A549 (cell line): ENCODE measurements at regions not wholly inside any gene's neighbourhood (a gene's known extent, or its start where the extent isn't known, plus 50 kb on each side); places are given as distances from the start of the nearest gene placed in this dataset.

Experiments
- ATAC-seq, 2 experiments: fragments of 200-7000 bp in 1 of 2; fragments of >200 bp in 1 of 2; cut with Nextera tagmentation in 1 of 2; cut with Tn5 transposase in 1 of 2; 3 replicates each; pipeline versions ENCODE4 v1.8.0 to v1.9.1; 2018 to 2020; ENCODE audit warnings: mild to moderate bottlenecking in 1 of 2, moderate library complexity in 1 of 2
- CTCF ChIA-PET: fragments of 300-600 bp; sonication (Branson Sonifier 250); formaldehyde crosslinking; extraction: SDS; loops from one replicate; lab custom pipeline; 2021; ENCODE audit warnings: antibody characterized with exemption, inconsistent platforms; lab: Yijun Ruan, JAX
- POLR2A ChIA-PET: fragments of 350-600 bp; formaldehyde crosslinking; extraction: SDS; loops from one replicate; lab custom pipeline; 2021; ENCODE audit warnings: antibody characterized with exemption, inconsistent platforms; lab: Yijun Ruan, JAX
- DNase-seq, 2 experiments: peaks; one replicate each; pipeline versions ENCODE4 v3.0.0 to v3.0.0-alpha.2; 2011 to 2016; ENCODE audit warnings: low read depth in 1 of 2, low spot score in 1 of 2
- FAIRE-seq: peaks from 2 replicates; lab custom pipeline; 2011; peaks lifted over from hg19 to GRCh38; lab: Jason Lieb, UNC
- H3K27ac ChIP-seq, 2 experiments: fragments of >200 bp; sonication (Bioruptor Twin); formaldehyde crosslinking; 3 replicates each; pipeline ENCODE4 v1.5.1; 2016 to 2017
- H3K4me1 ChIP-seq: fragments of >200 bp; sonication (Bioruptor Twin); formaldehyde crosslinking; 3 replicates; pipeline ENCODE4 v1.6.1; 2016
- H3K4me2 ChIP-seq: fragments of >200 bp; sonication (Bioruptor Twin); formaldehyde crosslinking; 3 replicates; pipeline ENCODE4 v1.6.1; 2016
- H3K4me3 ChIP-seq: fragments of >200 bp; sonication (Bioruptor Twin); formaldehyde crosslinking; 3 replicates; pipeline ENCODE4 v1.5.1; 2016
- H3K9me3 ChIP-seq: fragments of >200 bp; sonication (Bioruptor Twin); formaldehyde crosslinking; 3 replicates; pipeline ENCODE4 v1.6.1; 2016
- CBX8 ChIP-seq: fragments of 200-600 bp; sonication (generic); IDR thresholded peaks from 2 replicates; pipeline ENCODE4 v1.6.1; 2016
- CHD4 ChIP-seq: fragments of 200-600 bp; sonication (generic); IDR thresholded peaks from 2 replicates; pipeline ENCODE4 v1.6.1; 2016; ENCODE audit warnings: antibody characterized with exemption, mild to moderate bottlenecking, borderline replicate concordance
- FOSL2 ChIP-seq, 2 experiments: fragments of 450-650 bp in 1 of 2; fragments of >200 bp in 1 of 2; sonication (Bioruptor Twin) in 1 of 2; formaldehyde crosslinking; IDR thresholded peaks; 2 replicates each; pipeline versions ENCODE4 v1.5.0 to v1.6.1; 2016 to 2020; ENCODE audit warnings: mild to moderate bottlenecking in 1 of 2, moderate library complexity in 1 of 2
- FOXS1 ChIP-seq: fragments of 250-450 bp; sonication (Bioruptor Pico); IDR thresholded peaks from 2 replicates; pipeline ENCODE4 v1.5.0; 2020; ENCODE audit warnings: mild to moderate bottlenecking, moderate library complexity
- HOXA7 ChIP-seq: fragments of 250-450 bp; sonication (Bioruptor Pico); IDR thresholded peaks from 2 replicates; pipeline ENCODE4 v1.5.0; 2020; ENCODE audit warnings: mild to moderate bottlenecking, moderate library complexity
- HOXB13 ChIP-seq: fragments of 250-450 bp; sonication (Bioruptor Pico); IDR thresholded peaks from 2 replicates; pipeline ENCODE4 v1.5.0; 2020; ENCODE audit warnings: low read depth, mild to moderate bottlenecking, moderate library complexity
- JUN ChIP-seq, 2 experiments: fragments of >200 bp; sonication (Bioruptor Twin); formaldehyde crosslinking; IDR thresholded peaks; 2 replicates in 1 of 2; 3 replicates in 1 of 2; pipeline ENCODE4 v1.6.1; 2016 to 2017
- JUNB ChIP-seq: fragments of >200 bp; sonication (Bioruptor Twin); formaldehyde crosslinking; IDR thresholded peaks from 2 replicates; pipeline ENCODE4 v1.6.1; 2016
- MAFK ChIP-seq: fragments of 450-650 bp; IDR thresholded peaks from 2 replicates; pipeline ENCODE4 v1.6.1; 2014; ENCODE audit not compliant: partially characterized antibody
- MAZ ChIP-seq: fragments of 150-350 bp; IDR thresholded peaks from 2 replicates; pipeline ENCODE4 v1.6.1; 2014; ENCODE audit warnings: antibody characterized with exemption, low read depth, low read length, borderline replicate concordance
- MYC ChIP-seq: IDR thresholded peaks from 2 replicates; pipeline ENCODE4 v1.6.1; 2012; ENCODE audit warnings: mild to moderate bottlenecking, inconsistent platforms, low read length, improper control_type of control experiment, borderline replicate concordance
- PHF8 ChIP-seq: fragments of 200-600 bp; sonication (generic); IDR thresholded peaks from 2 replicates; pipeline ENCODE4 v1.6.1; 2016; ENCODE audit warnings: low read depth, mild to moderate bottlenecking, antibody characterized with exemption, moderate library complexity, borderline replicate concordance
- RAD21 ChIP-seq, 2 experiments: fragments of >200 bp in 1 of 2; sonication (Bioruptor Twin) in 1 of 2; formaldehyde crosslinking in 1 of 2; IDR thresholded peaks in 1 of 2; conservative IDR thresholded peaks in 1 of 2; 2 replicates in 1 of 2; 3 replicates in 1 of 2; pipeline ENCODE4 v1.6.1; 2012 to 2018; ENCODE audit warnings: inconsistent platforms in 1 of 2
- SREBF2 ChIP-seq: fragments of 450-650 bp; IDR thresholded peaks from 2 replicates; pipeline ENCODE4 v1.6.1; 2014; ENCODE audit warnings: mild to moderate bottlenecking, moderate library complexity
- ZFP36 ChIP-seq: fragments of 450-650 bp; IDR thresholded peaks from 2 replicates; pipeline ENCODE4 v1.6.1; 2014; ENCODE audit warnings: borderline replicate concordance; ENCODE audit not compliant: partially characterized antibody
- ZSCAN20 ChIP-seq: fragments of 250-450 bp; sonication (Bioruptor Pico); IDR thresholded peaks from 2 replicates; pipeline ENCODE4 v1.8.0; 2022; ENCODE audit warnings: mild to moderate bottlenecking, moderate library complexity
- WGBS: methylation state at CpG from one replicate; pipeline ENCODE4 v1.1.6; 2017; ENCODE audit errors: missing lambda C conversion rate; 5-methylcytosine and 5-hydroxymethylcytosine counted together
- TF ChIP-seq, protein P1 (sequence below): fragments of 250-450 bp; sonication (Bioruptor Pico); IDR thresholded peaks from 2 replicates; pipeline ENCODE4 v1.5.0; 2021; ENCODE audit warnings: mild to moderate bottlenecking, moderate library complexity, borderline replicate concordance
- TF ChIP-seq, protein P2 (sequence below): fragments of >200 bp; sonication (Bioruptor Twin); formaldehyde crosslinking; IDR thresholded peaks from 3 replicates; pipeline ENCODE4 v1.6.1; 2016
- TF ChIP-seq, protein P3 (sequence below): fragments of 450-650 bp; IDR thresholded peaks from 2 replicates; pipeline ENCODE4 v1.6.1; 2014; ENCODE audit warnings: antibody characterized with exemption
- TF ChIP-seq, protein P4 (sequence below): IDR thresholded peaks from 2 replicates; pipeline ENCODE4 v1.6.1; 2012

DNA sequence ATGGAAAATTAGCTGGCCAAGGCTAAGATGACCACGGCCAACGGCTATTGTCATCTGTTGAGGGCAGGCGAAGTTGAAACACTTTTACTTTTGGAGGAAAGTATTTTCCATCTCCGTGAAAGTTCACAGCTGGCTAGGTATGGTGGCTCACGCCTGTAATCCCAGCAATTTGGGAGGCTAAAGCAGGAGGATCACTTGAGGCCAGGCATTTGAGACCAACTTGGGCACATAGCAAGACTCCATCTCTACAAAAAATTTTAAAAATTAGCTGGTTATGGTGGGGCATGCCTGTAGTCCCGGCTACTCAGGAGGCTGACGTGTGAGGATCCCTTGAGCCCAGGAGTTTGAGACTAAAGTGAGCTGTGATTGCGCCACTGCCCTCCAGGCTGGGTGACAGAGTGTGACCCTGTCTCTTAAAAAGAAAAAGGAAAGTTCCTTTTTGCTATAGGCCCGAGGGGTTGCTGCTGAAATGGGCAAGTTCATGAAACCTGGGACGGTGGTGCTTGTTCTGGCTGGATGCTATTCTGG is 85.5 kb upstream of the MKLN1 start:
- ATAC-seq (no peak), FAIRE-seq (no peak), DNase-seq (no peak)
- no peak overlapping the region for H3K4me3 ChIP-seq
- no peak for TF ChIP-seq SREBF2
- TF ChIP-seq RAD21 (conservative IDR thresholded peaks at IDR 0.05 in 1 of 2, IDR thresholded peaks at IDR 0.05 in 1 of 2) = no peak
- TF ChIP-seq ZSCAN20 (CRISPR knock-in tag) = no peak
- TF ChIP-seq JUNB = no peak
- TF ChIP-seq, protein P1, sequence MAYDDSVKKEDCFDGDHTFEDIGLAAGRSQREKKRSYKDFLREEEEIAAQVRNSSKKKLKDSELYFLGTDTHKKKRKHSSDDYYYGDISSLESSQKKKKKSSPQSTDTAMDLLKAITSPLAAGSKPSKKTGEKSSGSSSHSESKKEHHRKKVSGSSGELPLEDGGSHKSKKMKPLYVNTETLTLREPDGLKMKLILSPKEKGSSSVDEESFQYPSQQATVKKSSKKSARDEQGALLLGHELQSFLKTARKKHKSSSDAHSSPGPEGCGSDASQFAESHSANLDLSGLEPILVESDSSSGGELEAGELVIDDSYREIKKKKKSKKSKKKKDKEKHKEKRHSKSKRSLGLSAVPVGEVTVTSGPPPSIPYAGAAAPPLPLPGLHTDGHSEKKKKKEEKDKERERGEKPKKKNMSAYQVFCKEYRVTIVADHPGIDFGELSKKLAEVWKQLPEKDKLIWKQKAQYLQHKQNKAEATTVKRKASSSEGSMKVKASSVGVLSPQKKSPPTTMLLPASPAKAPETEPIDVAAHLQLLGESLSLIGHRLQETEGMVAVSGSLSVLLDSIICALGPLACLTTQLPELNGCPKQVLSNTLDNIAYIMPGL (CRISPR knock-in tag) = no peak
- TF ChIP-seq ZFP36 = no peak
- no peak for TF ChIP-seq PHF8
- TF ChIP-seq, protein P2, sequence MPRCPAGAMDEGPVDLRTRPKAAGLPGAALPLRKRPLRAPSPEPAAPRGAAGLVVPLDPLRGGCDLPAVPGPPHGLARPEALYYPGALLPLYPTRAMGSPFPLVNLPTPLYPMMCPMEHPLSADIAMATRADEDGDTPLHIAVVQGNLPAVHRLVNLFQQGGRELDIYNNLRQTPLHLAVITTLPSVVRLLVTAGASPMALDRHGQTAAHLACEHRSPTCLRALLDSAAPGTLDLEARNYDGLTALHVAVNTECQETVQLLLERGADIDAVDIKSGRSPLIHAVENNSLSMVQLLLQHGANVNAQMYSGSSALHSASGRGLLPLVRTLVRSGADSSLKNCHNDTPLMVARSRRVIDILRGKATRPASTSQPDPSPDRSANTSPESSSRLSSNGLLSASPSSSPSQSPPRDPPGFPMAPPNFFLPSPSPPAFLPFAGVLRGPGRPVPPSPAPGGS = no peak
- TF ChIP-seq JUN (IDR thresholded peaks at IDR 0.05) = no peak
- TF ChIP-seq, protein P3, sequence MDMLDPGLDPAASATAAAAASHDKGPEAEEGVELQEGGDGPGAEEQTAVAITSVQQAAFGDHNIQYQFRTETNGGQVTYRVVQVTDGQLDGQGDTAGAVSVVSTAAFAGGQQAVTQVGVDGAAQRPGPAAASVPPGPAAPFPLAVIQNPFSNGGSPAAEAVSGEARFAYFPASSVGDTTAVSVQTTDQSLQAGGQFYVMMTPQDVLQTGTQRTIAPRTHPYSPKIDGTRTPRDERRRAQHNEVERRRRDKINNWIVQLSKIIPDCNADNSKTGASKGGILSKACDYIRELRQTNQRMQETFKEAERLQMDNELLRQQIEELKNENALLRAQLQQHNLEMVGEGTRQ = no peak
- TF ChIP-seq CBX8 = no peak
- TF ChIP-seq HOXA7 (CRISPR knock-in tag) = no peak
- TF ChIP-seq HOXB13 = no peak
- TF ChIP-seq CHD4 = no peak
- no peak for TF ChIP-seq MYC
- TF ChIP-seq MAFK = no peak
- ChIA-PET POLR2A (no interaction called here), CTCF (interaction anchor here (1.1 kb wide), 1 partner anchor 202 kb away, joined by 4 read pairs; no protein-coding TSS in a partner anchor)
- peaks cover 14% of the 10 kb centered on the region for H3K9me3 ChIP-seq
- WGBS = 95% methylated on average over 10 of the region's 10 CpGs
- H3K4me2 ChIP-seq = no peak overlapping the region
- H3K27ac ChIP-seq = peak overlapping the region in 1 of 2 experiments; percentile 43; a peak in 2 of 6 replicates
- peaks cover 51% of the 10 kb centered on the region for H3K4me1 ChIP-seq

DNA sequence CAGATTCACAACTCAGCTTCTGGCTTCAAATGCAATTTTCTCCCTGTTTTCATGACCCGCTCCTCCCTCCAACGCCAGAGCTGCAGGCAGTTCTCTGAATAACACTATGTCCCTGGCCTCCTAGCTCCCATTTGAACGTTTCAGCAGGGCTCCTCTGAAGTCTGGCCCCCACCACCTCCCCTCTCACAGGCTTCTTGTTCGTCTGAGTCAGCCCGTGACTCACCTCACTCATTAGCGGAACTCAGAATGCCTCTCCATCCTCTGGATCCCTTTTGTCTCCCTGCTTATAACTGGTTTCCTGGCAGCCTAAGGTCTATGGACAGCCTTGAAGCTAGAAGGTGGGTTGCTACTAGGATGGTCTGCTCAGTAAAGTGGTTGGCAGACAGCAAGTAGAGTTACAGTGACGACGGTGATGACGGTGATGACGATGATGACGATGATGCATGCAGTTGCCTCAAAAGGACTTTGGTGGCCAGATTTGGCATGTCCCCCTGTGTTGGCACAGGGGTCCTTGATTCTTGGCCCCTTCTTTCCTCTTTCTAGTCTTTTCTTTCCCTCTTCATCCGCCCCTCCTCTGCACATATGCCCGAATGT is 83.3 kb upstream of the MKLN1 start:
- Histone ChIP-seq H3K27ac (peak overlapping the region; percentile 70 to 86), H3K4me1 (peaks cover 53% of the 10 kb centered on the region), H3K4me3 (no peak overlapping the region), H3K4me2 (peak overlapping the region; percentile 56), H3K9me3 (peaks cover 3% of the 10 kb centered on the region; the same call in 2 of the 3 replicates)
- TF ChIP-seq MAZ (0 out of 2 replicates have a peak, but pooled peaks have one; percentile 34), FOSL2 (IDR thresholded peaks at IDR 0.05) (peak; percentile 88), FOSL2 (CRISPR knock-in tag; IDR thresholded peaks at IDR 0.05) (peak; percentile 93), JUNB (peak; percentile 67), MYC (no peak), JUN (IDR thresholded peaks at IDR 0.05) (0 out of 5 replicates have a peak, but pooled peaks of 1 of the 2 experiments have one; percentile 25), FOXS1 (CRISPR knock-in tag) (no peak)
- TF ChIP-seq, protein P4, sequence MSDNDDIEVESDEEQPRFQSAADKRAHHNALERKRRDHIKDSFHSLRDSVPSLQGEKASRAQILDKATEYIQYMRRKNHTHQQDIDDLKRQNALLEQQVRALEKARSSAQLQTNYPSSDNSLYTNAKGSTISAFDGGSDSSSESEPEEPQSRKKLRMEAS = peak; percentile 40; the same call in 1 of the 2 replicates
- ChIA-PET CTCF (no interaction called here), POLR2A (no interaction called here)
- FAIRE-seq = no peak
- WGBS = 40% methylated on average over 13 of the region's 13 CpGs
- peak; percentile 72 to 79 for DNase-seq
- ATAC-seq = peak; percentile 87 to 88
